GM18505 (cell line): ENCODE measurements at regions not wholly inside any gene's neighbourhood (a gene's known extent, or its start where the extent isn't known, plus 50 kb on each side); places are given as distances from the start of the nearest gene placed in this dataset.
A peak's percentile ranks its signal among the peaks of the same experiment; 100 is the strongest.
"Not testable (repeated sequence)": the region's sequence is repeated elsewhere in the genome, so short reads cannot be mapped to it uniquely, and the experiment has no call there.

ENCODE experiments used
- ATAC-seq: cut with Tn5 transposase; IDR thresholded peaks from one replicate; pipeline ENCODE4 v1.9.1; 2021; ENCODE audit not compliant: unreplicated experiment
- POLR2A ChIP-seq: IDR thresholded peaks from 4 replicates; pipeline ENCODE4 v1.6.1; 2011; ENCODE audit warnings: borderline replicate concordance; ENCODE audit not compliant: insufficient read depth, insufficient read length; ENCODE audit errors: extremely low read depth

DNA sequence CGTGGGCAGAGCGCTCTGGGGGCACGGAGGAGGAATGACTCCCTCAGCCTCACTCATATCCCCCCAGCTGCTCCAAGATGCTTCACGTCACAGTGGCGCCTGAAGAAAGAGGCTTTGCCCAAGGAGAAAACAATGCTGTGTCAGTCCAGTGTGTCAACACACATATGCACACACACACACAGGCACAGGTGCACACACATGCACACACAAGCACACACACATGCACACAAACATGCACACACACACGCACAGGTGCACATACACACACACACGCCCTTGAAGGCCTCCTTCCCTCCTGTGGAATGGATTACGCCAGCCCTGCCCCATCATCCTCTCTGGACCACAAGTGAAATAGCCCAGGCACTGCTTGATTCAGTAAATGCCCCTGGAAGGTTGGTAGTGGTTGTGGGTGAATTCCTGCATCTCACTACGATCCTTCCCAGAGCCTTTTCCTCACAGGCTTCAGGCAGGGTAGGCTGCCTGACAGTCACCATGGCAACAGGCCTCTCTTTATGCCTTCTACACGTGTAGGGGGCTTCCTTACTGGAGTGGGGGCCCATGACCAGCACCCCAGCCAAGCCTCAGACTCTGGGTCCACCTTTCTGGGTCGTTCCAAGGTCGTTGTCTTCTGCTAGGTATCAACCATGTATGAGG, 371.5 kb upstream of the PODXL start:
- ATAC-seq, result no peak
- no peak for TF ChIP-seq POLR2A

GRCh38 chr7:131925636-131926035, 369.2 kb upstream of the PODXL start:
- TF ChIP-seq POLR2A, result no peak
- no peak for ATAC-seq

GRCh38 chr7:131924857-131925256, 368.4 kb upstream of the PODXL start:
- TF ChIP-seq POLR2A, result no peak
- no peak for ATAC-seq

GRCh38 chr7:131922948-131923347, 366.5 kb upstream of the PODXL start:
- not testable (repeated sequence) for ATAC-seq

- no peak for ATAC-seq
- TF ChIP-seq POLR2A, result no peak
Measured at GRCh38 chr7:131921016-131921415, 364.6 kb upstream of the PODXL start.

DNA sequence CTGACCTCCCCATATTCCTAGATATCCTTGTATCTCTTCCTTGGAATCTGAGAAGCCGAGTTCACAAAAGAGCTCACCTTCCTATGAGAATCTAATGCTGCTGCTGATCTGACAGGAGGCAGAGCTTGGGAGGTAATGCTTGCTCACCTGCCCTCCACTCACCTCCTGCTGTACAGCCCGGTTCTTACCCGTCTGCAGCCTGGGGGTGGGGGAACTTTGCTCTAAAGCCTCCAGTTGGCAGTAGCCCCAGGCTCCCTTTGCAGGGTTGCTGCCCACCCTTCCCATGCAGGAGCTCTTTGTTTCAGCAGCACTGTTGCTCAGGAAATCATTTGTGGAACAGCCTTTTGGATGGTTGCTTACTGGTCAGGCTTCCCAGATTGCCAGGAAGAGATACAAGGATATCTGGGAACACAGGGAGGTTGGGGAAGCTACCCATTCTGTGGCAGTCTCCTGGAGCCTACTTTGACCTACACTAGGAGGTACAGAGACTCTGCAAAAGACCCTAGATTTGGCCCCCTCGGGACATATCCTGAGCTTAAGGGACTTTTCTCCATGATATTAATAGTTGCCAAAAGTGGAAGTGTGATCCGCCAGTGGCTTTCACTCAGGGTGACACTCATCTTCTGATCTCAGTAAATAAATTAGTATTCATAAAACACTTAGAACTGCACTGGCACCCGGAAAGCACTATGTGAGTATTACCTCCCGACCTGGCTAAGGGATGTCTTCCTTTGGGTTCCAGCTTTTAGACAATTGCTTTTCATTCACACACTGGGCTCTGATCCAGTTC, 363.7 kb upstream of the PODXL start:
- TF ChIP-seq POLR2A, result no peak
- peak; percentile 55 for ATAC-seq

DNA sequence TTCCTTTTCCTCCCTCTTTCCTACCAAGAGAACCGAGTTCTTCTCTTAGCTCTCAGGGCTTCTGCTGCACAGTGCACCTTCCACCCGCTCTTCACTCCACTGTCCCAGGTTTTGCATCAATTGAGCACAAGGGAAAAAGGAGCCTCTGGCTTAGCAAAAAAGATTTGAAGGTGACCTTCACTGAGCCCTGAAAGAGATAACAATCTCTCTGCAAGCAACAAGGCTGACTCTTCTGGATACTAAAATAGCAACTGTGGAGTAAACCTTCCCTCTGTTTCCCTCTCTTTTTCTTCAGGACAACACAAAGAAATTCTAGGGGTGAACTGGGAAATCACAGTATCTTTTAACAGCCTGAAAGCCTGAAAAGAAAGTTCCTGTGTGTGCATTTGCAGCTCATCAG, 354.7 kb upstream of the PODXL start:
- TF ChIP-seq POLR2A, result no peak
- ATAC-seq, result no peak

GRCh38 chr7:131909151-131909768, 352.8 kb upstream of the PODXL start:
- no peak for ATAC-seq
- TF ChIP-seq POLR2A, result no peak

DNA sequence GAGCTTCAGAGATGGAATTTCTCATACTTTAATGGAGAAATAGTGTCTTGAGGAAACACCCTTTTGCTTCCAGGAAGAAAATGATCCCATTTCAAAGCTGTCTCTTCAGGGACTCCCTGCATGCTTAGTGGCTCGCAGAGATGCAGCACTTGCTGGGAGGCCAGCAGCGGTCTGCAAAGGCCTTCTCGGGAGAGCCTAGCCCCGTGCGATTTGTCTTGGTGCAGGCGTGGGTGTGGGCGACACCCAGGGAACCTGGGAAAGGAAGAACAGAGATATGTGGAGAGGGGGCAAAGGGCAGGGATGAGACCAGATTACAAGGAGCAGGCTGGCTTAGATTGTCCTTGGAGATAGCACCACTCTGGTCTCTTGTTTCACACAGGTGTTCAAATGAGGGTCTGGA, 352.3 kb upstream of the PODXL start:
- no peak for ATAC-seq
- no peak for TF ChIP-seq POLR2A

DNA sequence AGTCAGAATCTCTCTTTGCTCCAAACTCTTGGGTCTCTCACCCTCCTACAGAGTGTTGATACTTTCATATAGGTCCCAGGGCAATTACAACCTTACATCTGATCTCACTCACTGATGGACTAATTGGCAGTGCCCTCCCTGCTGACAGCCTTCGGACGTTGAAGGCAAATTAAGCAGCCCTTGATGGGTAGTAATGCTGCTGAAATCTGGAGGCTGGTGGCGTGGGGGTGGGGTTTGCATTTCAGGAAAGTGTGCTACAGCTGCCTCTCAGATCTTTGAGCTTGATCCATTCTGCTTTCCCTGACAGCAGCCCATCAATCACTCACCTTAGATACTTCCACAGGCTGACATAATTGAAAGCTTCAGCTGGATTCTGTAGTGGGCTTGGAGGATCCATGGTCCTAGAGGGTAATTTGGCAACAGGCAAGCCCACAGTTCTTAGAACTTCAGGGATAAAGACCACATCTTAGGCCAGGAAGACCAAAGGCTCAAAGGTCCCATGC, 349.1 kb upstream of the PODXL start:
- ATAC-seq, result no peak
- no peak for TF ChIP-seq POLR2A

DNA sequence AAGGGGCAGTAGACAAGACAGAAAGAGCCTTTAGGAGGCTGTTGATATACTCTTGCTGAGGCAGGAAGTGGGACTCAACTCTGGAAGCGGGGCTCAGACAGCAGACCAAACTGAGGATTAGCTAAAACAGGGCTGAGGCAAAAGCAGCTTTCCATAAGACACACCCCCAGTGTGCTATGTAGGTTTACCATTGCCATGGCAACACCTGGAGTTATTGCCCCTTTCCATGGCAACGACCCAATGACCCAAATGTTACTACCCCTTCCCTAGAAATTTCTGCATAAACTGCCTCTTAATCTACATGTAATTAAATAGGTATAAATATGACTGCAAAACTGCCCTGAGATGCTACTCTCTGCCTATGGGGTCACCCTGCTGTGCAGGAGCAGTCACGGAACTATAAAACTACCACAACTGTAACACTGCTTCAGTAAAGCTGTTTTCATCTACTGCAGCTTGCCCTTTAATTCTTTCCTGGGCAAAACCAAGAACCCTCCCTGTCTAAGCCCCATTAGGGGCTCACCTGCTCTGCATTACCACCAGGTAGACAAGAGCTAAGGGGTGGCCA, 348.4 kb upstream of the PODXL start:
- no peak for TF ChIP-seq POLR2A
- ATAC-seq, result no peak

GRCh38 chr7:131903315-131903714, 346.9 kb upstream of the PODXL start:
- TF ChIP-seq POLR2A, result no peak

DNA sequence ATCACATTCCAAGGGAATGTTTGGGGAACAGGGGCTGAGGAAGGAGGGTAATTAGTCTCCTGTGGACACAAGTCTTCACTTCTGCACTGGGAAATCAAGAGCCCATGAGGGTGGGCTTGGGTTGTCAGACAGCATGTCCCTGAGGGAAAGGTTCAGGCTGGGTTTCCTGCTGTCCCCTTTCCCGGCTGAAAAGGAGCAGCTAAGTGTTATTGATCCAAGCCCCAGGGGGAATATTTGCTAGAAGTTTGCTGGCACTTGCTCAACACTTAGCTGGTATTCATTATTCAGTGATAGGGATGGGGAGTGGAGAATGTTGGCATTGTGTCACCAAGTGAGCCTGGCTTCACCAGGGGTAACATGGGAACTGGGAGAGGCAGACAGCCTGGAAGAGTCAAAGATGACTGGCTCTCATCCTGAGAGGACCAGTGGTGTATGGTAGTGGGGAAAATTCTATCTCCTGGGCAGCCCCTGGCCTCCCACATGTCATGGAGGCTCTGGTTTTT, 344.4 kb upstream of the PODXL start:
- no peak for ATAC-seq
- no peak for TF ChIP-seq POLR2A

More at GRCh38 chr7:131903315-131903714, 346.9 kb upstream of the PODXL start:
- ATAC-seq, result no peak

DNA sequence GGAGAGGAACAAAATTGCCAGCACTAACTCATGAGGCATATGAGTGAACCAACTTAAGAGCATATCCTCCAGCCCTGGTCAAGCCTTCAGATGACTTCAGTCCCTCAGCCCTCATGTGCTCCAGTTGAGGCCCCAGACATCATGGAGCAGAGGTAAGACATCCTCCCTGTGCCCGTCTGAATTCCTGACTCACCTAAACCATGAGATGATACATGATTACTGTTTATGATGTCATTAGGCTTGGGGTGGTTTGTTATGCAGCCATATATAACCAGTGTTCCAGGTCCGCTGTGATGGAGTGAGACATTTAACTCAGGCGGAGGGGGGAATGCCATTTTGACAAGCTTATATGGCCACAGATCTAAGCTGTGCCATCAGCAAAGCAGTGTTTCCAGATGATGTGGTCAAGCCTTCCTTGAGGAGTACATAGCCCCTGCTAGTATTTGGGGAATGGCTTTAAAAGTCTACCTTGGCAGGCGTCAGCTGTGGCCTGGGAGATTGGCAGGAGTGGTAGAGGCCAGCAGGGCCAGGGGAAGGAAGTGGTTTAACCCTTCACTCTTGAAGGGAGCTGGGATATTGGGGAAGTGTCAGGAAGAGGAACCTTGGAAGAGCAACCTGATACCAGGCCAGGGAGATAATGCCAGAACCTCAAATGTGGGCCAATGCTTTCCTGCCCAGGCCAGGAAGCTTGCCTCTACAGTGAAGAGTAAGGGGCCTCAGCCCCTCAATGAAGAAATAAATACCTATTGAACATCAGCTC, 343.0 kb upstream of the PODXL start:
- TF ChIP-seq POLR2A, result no peak
- ATAC-seq, result no peak
